ENCODE measurements at regions not wholly inside any gene's neighbourhood (a gene's known extent, or its start where the extent isn't known, plus 50 kb on each side); places are given as distances from the start of the nearest gene placed in this dataset.

- no peak for DNase-seq
Observed at GRCh38 chr2:164079258-164079657, 343.4 kb upstream of the FIGN start.

GRCh38 chr2:164078421-164078820 lies 342.6 kb upstream of the FIGN start:
- DNase-seq: no peak

- DNase-seq: no peak
Observed at GRCh38 chr2:164073101-164074074, 337.6 kb upstream of the FIGN start.

GRCh38 chr2:164069540-164069939 lies 333.7 kb upstream of the FIGN start:
- DNase-seq: no peak

DNA sequence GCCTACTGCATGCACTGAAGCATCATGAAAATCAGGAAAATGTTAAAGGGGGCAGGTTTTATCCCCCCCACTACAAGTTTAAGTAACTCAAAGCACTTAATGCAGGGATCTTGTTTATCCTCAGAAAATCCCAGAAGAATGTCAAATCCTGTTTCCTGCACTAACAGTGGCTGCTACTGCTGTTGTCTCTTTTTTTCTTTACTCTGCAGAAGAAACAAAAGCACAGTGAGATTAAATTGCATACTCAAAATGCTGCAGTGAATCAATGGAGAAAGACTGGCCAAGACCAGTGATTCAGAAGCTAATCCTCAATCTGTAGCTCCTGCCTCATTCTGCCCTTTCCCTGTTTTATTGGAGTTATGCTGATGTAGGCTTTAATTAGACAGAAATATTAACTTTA lies 332.3 kb upstream of the FIGN start:
- no peak for DNase-seq

- no peak for DNase-seq
Observed at GRCh38 chr2:164066095-164066494, 330.3 kb upstream of the FIGN start.

DNA sequence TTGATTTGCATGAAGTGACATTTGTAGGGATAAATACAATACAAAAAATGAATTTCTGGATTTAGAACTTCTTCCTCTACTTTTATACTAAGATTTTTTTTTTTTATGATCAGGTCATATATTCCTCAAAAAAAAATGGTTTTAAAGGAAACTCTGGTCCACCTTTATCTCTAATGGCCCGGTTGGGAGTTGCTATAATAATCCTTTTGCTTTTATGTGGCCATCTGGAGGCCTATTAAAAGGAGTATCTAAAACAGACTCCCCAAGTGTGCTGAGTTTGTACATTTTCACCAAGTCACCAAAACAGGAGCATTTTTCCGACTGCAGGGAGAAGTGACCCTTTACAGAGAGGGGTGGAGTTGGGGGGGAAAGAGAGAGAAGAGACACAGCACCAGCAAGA lies 329.2 kb upstream of the FIGN start:
- no peak for DNase-seq

DNA sequence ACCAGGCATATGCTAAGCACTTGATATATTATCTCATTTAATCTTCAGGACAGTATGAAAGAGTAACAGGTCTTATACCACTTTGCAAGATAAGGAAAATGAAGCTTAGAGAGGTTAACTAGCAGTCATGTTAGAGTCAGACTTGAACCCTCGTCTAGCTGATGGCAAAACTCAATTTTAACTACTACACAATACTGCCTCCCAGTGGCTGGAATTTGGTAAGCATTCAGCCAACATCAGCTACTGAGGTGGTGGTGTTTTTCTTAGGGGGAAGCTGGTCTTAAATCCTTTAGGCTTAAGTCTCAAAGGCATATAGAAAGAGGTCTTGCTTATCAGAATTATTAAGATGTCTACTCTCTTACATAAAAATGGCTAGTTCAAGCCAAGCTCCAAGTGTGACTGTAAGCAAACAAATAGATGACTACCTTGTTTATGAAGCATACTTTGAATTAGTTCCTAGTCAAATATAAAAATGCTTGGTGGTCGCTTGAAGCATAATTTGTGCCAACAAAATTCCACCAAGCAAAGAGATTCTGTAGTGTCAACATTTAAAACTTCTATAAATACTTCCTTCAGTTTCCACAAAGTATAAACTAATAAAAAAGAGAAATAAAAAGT lies 325.4 kb upstream of the FIGN start:
- DNase-seq: peak in 1 of 5 experiments; percentile 1

GRCh38 chr2:164060031-164060430 lies 324.2 kb upstream of the FIGN start:
- DNase-seq: no peak

GRCh38 chr2:164055623-164056022 lies 319.8 kb upstream of the FIGN start:
- DNase-seq: no peak

GRCh38 chr2:164054651-164055050 lies 318.8 kb upstream of the FIGN start:
- DNase-seq: no peak

DNA sequence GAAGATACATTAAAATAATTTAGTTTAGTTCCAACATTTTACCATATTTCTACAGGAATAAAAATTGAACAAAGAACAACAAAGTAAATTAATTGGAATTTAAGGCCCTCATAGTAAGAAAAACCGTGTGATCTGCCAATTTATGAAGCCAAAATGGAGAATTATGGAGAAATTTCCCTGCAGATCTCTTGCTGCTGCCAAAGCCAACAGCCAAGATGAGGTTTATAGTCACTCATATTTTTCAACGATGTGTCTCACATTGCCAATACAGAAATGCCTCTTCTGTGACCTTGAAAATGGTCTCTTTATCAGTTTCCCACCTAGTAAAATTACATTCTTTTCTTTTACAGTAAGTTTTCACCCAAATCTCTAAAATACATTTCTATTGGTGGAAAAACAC lies 317.2 kb upstream of the FIGN start:
- DNase-seq: no peak

DNA sequence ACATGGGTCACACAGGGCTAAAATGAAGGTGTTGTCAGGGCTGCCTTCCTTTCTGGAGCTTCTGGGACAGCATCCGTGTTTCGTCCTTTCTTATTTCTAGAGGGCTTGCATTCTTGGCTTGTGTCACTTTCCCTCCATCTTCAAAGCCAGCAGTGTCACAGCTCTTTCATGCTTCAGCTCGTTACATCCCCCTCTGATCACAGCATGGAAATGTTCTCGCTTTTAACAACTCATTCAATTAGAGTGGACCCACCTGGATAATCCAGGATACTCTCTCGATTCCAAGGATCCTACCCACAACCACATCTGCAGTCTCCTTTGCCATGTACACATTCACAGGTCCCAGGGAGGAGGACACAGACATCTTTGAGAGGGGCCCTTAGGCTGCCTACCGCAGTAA lies 316.2 kb upstream of the FIGN start:
- DNase-seq: no peak

DNA sequence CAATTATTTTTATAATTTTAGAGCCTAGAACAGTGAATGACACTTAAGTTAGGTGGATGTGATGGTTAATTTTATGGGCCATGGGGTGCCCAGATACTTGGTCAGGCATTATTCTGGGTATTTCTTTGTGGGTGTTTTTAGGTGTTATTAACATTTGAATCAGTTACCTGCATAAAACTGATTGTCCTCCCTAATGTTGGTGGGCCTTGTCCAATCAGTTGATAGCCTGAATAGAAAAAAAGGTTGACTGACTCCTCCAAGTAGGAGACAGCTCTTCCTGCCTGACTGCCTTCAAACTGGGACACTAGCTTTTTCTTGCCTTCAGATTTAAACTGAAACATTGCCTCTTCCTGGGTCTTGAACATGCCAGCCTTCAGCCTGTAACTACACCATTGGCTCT lies 312.9 kb upstream of the FIGN start:
- DNase-seq: no peak

GRCh38 chr2:164046040-164046439 lies 310.2 kb upstream of the FIGN start:
- DNase-seq: no peak

DNA sequence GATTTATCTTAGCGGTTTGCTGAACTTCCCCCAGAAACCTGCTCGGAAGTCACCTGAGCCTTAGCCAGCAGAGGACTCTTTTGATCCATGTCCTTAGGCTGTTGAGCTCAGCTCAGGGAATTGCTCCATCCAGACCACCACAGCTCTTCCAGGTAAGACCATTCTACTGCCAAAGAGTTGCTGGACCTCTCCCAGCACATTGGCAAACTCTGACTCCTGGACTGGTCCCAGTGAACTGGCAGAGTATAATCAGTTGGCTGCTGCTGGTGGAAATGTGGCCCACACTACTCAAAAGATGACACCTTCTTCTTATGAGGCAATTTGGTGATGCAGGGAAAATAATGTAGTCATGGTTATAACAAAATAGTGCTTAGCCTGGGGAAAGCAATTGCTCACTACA lies 308.8 kb upstream of the FIGN start:
- DNase-seq: no peak

DNA sequence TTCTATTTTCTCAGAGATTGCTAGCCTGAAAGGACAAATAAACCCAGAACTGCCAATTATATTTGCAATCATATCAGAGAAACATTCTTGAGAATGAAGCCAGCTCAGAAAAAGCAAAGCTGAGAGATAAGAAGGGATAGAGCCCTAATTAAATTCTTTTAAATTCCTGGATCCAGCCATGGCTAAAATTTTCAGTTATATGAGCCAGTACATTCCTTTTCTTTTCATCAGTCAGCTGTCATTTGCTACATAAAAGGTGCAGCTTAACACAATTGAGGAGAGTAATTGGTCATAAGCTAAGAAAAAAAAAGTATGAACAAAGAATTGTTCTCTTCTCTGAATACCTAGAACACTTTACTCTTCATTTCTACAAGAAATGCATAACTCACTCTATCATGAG lies 303.5 kb upstream of the FIGN start:
- DNase-seq: no peak

GRCh38 chr2:164032995-164033394 lies 297.2 kb upstream of the FIGN start:
- no peak for DNase-seq

- no peak for DNase-seq
Observed at GRCh38 chr2:164030623-164031022, 294.8 kb upstream of the FIGN start.

- no peak for DNase-seq
Observed at GRCh38 chr2:164028814-164029534, 293.2 kb upstream of the FIGN start.

GRCh38 chr2:164024396-164024795 lies 288.6 kb upstream of the FIGN start:
- DNase-seq: no peak

GRCh38 chr2:164023896-164024295 lies 288.1 kb upstream of the FIGN start:
- DNase-seq: no peak

- DNase-seq: no peak
Observed at GRCh38 chr2:164015328-164016123, 279.7 kb upstream of the FIGN start.

All from T-helper 2 cell (primary cell).